ENCODE measurements at regions not wholly inside any gene's neighbourhood (a gene's known extent, or its start where the extent isn't known, plus 50 kb on each side); places are given as distances from the start of the nearest gene placed in this dataset.

DNA sequence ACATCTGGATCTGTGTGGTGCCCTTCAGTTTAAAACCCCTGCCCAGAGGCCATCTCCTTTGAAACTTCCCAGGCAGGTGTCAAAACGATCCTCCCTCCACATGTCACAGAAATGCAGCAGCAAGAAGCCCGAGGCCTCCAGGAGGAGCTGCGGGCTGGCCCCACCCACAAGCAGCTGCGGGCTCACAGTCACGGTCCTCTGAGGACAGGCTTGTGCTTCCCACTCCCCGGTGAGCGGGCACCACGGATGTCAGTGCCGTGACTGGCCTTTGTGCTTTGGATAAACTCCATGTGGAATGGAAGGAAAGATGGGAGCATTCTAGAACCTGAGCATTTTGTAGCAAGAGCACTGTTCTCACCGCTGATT is 65.8 kb downstream of the SIK1 start:
- Histone ChIP-seq H3K27ac (peak overlapping the region; percentile 95), H3K9me3 (no peaks in the 10 kb centered on the region), H3K27me3 (no peaks in the 10 kb centered on the region), H3K36me3 (no peaks in the 10 kb centered on the region), H3K4me3 (peak overlapping the region; percentile 37), H3K4me1 (peaks cover 48% of the 10 kb centered on the region)
- TF ChIP-seq, protein P1, sequence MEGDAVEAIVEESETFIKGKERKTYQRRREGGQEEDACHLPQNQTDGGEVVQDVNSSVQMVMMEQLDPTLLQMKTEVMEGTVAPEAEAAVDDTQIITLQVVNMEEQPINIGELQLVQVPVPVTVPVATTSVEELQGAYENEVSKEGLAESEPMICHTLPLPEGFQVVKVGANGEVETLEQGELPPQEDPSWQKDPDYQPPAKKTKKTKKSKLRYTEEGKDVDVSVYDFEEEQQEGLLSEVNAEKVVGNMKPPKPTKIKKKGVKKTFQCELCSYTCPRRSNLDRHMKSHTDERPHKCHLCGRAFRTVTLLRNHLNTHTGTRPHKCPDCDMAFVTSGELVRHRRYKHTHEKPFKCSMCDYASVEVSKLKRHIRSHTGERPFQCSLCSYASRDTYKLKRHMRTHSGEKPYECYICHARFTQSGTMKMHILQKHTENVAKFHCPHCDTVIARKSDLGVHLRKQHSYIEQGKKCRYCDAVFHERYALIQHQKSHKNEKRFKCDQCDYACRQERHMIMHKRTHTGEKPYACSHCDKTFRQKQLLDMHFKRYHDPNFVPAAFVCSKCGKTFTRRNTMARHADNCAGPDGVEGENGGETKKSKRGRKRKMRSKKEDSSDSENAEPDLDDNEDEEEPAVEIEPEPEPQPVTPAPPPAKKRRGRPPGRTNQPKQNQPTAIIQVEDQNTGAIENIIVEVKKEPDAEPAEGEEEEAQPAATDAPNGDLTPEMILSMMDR (IDR thresholded peaks at IDR 0.05): no peak
- TF ChIP-seq POLR2AphosphoS5 (IDR thresholded peaks at IDR 0.05) (no peak), EP300 (IDR thresholded peaks at IDR 0.05) (no peak), POLR2A (IDR thresholded peaks at IDR 0.05) (no peak)
- WGBS: 18% methylated on average over 8 of the region's 10 CpGs
- DNase-seq (ENCODE audit: low spot score in 2 of 2): no peak

DNA sequence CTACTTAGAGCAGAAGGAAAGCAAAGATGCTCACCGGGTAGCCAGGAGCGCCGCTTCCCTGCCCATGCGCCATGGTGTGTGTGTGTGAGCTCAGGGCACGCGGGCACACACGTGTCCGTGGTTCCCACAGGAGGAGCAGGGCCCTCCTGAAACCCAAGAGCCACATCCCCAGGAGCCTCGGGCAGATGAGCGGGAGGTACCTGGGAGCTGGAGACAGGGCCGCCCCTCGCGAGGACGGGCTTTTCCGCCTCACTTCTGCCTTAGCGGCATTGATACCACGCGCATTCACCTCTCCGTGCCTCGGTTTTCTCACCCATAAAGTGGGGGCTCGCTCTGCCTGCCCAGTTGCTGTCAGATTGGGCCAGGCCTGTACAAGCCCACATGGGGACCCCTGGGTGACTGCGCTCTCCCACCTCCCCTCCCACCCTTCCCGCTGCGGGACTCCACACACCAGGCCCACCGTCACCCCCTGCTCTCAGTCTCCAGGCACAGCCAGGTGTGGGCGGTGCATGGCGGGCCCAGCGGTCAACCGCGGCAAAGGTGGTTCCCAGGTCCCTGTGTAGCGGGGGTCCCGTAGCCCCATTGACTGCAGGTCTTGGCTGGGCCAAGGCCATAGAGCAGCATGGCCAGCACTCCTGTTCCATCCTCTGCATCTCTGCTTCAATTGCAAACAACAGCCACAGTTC is 66.3 kb downstream of the SIK1 start:
- Histone ChIP-seq H3K36me3 (no peaks in the 10 kb centered on the region), H3K4me1 (peaks cover 48% of the 10 kb centered on the region), H3K27ac (peak overlapping the region; percentile 95), H3K4me3 (no peak overlapping the region), H3K27me3 (no peaks in the 10 kb centered on the region), H3K9me3 (no peaks in the 10 kb centered on the region)
- 91% methylated on average over 29 of the region's 32 CpGs for WGBS
- DNase-seq (ENCODE audit: low spot score in 2 of 2): no peak
- TF ChIP-seq, protein P1 (IDR thresholded peaks at IDR 0.05): no peak
- TF ChIP-seq EP300 (IDR thresholded peaks at IDR 0.05): no peak
- no peak for TF ChIP-seq POLR2A (IDR thresholded peaks at IDR 0.05)
- no peak for TF ChIP-seq POLR2AphosphoS5 (IDR thresholded peaks at IDR 0.05)

DNA sequence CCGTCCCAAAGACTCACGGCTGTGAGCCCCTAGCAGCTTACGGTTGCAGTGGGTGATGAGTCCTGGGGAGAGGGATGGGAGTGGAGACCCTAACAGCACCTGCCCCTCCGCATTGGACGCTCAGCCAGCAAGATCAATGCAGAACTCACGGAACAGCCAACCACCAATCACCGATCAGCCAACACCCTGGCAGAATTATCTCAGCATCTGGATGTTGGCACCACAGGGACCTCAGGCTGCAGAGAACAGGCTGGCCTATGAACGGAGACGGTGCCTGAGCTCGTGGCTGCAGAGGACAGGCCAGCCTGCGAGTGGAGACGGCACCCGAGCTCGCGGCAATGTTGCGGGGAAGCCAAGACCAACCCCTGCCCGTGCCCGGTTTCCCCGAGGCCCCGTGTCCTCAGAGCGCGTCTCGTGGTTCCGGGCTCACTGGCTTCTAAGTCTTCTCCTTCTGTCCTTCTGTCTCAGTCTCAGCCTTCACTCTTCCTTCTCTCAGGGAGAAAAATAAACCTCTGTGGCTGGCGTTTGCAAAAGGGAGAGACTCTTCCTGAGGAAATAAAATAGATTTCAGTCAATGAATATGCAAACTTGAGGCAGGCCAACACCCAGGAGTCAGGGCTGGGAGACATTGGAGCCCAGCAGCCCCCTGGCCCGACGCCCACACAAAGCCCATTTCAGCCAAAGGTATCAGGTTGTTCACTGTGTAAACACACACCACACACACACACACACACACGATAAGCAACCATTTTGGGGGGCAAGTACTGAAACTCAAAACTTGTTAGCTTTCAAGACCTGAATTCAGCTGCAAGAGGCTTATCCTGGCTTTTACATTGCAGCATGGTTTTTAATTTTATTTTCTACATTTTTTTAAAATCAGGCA is 67.8 kb downstream of the SIK1 start:
- WGBS: 61% methylated on average over 24 of the region's 28 CpGs
- Histone ChIP-seq H3K4me3 (no peak overlapping the region), H3K27me3 (no peaks in the 10 kb centered on the region), H3K36me3 (no peaks in the 10 kb centered on the region), H3K4me1 (peaks cover 53% of the 10 kb centered on the region), H3K9me3 (no peaks in the 10 kb centered on the region), H3K27ac (peak overlapping the region; percentile 21)
- TF ChIP-seq POLR2AphosphoS5 (IDR thresholded peaks at IDR 0.05): no peak
- TF ChIP-seq, protein P1 (IDR thresholded peaks at IDR 0.05): no peak
- no peak for TF ChIP-seq EP300 (IDR thresholded peaks at IDR 0.05)
- TF ChIP-seq POLR2A (IDR thresholded peaks at IDR 0.05): no peak
- DNase-seq (ENCODE audit: low spot score in 2 of 2): no peak

DNA sequence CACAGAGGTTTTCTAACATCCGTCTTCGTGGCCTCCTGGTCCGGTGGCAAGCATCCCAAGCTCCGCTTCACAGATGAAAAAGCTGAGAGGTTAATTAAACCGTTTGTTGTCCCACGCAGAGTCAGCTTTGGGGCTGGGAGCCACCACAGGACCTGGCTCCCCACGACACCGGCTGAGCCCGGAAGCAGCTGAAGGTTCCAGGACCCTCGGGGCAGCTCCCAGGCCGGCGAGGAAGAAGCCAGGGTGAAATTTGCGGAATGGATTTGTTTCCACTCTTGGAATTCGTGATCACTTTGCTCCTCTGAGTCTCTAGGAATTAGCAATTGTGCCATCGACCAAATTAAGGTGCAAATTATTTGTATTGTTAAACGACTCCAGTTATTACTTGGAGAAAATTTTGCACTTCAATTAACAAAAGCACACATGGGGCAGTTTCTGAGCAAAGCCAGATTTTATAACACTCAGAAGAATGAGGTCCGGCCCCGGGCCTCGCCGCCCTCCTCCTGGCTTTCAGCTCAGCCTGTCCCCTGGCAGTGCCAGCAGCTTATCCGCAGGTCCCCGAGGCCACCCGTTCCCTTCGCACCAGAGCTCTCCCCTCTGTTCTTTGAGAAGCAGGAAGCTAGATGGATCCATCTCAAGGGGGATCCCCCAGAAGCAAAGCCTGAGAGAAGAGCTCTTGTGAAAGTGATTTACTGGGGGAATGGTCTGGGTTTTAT is 69.1 kb downstream of the SIK1 start:
- Histone ChIP-seq H3K9me3 (no peaks in the 10 kb centered on the region), H3K4me1 (peaks cover 55% of the 10 kb centered on the region), H3K36me3 (no peaks in the 10 kb centered on the region), H3K27me3 (no peaks in the 10 kb centered on the region), H3K4me3 (no peak overlapping the region), H3K27ac (no peak overlapping the region)
- WGBS: 75% methylated on average over 24 of the region's 24 CpGs
- no peak for DNase-seq (ENCODE audit: low spot score in 2 of 2)
- TF ChIP-seq EP300 (IDR thresholded peaks at IDR 0.05): no peak
- TF ChIP-seq, protein P1 (IDR thresholded peaks at IDR 0.05): no peak
- no peak for TF ChIP-seq POLR2AphosphoS5 (IDR thresholded peaks at IDR 0.05)
- TF ChIP-seq POLR2A (IDR thresholded peaks at IDR 0.05): no peak

DNA sequence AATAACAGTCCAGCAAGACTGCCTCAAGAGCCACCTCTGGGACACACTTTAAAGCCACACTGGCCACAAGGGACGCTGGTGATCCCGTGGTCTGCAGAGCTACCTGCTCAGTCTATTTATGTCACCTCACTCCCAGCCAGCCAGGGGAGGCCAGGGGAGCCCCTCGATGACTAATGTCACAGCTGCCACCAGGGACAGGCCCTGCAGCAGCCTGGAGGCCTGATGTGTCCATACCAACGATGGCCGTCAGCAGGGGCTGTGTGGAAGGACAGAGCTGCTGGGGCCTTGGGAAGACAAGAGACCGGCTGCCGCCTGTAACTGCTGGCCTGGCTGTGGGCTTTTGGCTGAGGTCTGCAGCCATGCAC is 71.0 kb downstream of the SIK1 start:
- Histone ChIP-seq H3K36me3 (no peaks in the 10 kb centered on the region), H3K27ac (no peak overlapping the region), H3K9me3 (no peaks in the 10 kb centered on the region), H3K4me1 (peaks cover 36% of the 10 kb centered on the region), H3K27me3 (no peaks in the 10 kb centered on the region), H3K4me3 (no peak overlapping the region)
- DNase-seq (ENCODE audit: low spot score in 2 of 2): no peak
- WGBS: no CpG with 5 or more reads among the region's 7 CpGs
- TF ChIP-seq EP300 (IDR thresholded peaks at IDR 0.05): no peak
- TF ChIP-seq POLR2A (IDR thresholded peaks at IDR 0.05): no peak
- TF ChIP-seq, protein P1 (IDR thresholded peaks at IDR 0.05): no peak
- TF ChIP-seq POLR2AphosphoS5 (IDR thresholded peaks at IDR 0.05): no peak
